Liver (tissue), 8 donors: ENCODE measurements at regions not wholly inside any gene's neighbourhood (a gene's known extent, or its start where the extent isn't known, plus 50 kb on each side); places are given as distances from the start of the nearest gene placed in this dataset.

Experiments used
- DNase-seq: peaks from one replicate; pipeline ENCODE4 v3.0.0-alpha.2; 2017; ENCODE audit warnings: low spot score
- H3K27ac ChIP-seq, 2 donors: one replicate each; pipeline ENCODE4 v1.7.0; 2013; ENCODE audit warnings: inconsistent platforms in 2 of 2, low read length in 2 of 2, control low read depth in 1 of 2, low read depth in 1 of 2, mild to moderate bottlenecking in 1 of 2
- H3K27me3 ChIP-seq, 4 donors: one replicate each; pipeline versions ENCODE4 v1.6.1 to v1.7.0; 2013; ENCODE audit warnings: low read length in 3 of 4, inconsistent platforms in 1 of 4, mild to moderate bottlenecking in 1 of 4, moderate library complexity in 1 of 4; ENCODE audit not compliant: control insufficient read depth in 4 of 4, insufficient read depth in 4 of 4
- H3K36me3 ChIP-seq, 4 donors: one replicate each; pipeline versions ENCODE4 v1.6.1 to v1.7.0; 2013; ENCODE audit warnings: low read length in 3 of 4, mild to moderate bottlenecking in 3 of 4, low read depth in 1 of 4, moderate library complexity in 1 of 4; ENCODE audit not compliant: control insufficient read depth in 4 of 4, insufficient read depth in 3 of 4
- H3K4me1 ChIP-seq, 4 donors: one replicate each; pipeline versions ENCODE4 v1.6.1 to v1.7.0; 2013; ENCODE audit warnings: low read length in 3 of 4, mild to moderate bottlenecking in 3 of 4, moderate library complexity in 1 of 4; ENCODE audit not compliant: control insufficient read depth in 4 of 4, insufficient read depth in 4 of 4
- H3K4me3 ChIP-seq, 3 donors: one replicate each; pipeline versions ENCODE4 v1.6.1 to v1.7.0; 2013; ENCODE audit warnings: low read length in 3 of 3, control low read depth in 1 of 3, low read depth in 1 of 3, mild to moderate bottlenecking in 1 of 3
- H3K9ac ChIP-seq, 2 donors: one replicate each; pipeline ENCODE4 v1.7.0; 2013; ENCODE audit warnings: low read length in 2 of 2, mild to moderate bottlenecking in 2 of 2, moderate library complexity in 2 of 2, control low read depth in 1 of 2, low read depth in 1 of 2
- H3K9me3 ChIP-seq, 4 donors: one replicate each; pipeline versions ENCODE4 v1.6.1 to v1.7.0; 2013; ENCODE audit warnings: low read length in 3 of 4; ENCODE audit not compliant: control insufficient read depth in 4 of 4
- ATF3 ChIP-seq: IDR thresholded peaks from 2 replicates; pipeline ENCODE4 v1.6.1; 2016; ENCODE audit warnings: antibody characterized with exemption
- CTCF ChIP-seq: fragments of 150-350 bp; IDR thresholded peaks from 2 replicates; pipeline ENCODE4 v1.5.1; 2017; ENCODE audit warnings: improper control_type of control experiment, low read depth, low read length; ENCODE audit not compliant: missing input control
- FOXA1 ChIP-seq: IDR thresholded peaks from 2 replicates; pipeline ENCODE4 v1.6.1; 2016; ENCODE audit warnings: antibody characterized with exemption
- GABPA ChIP-seq, 2 donors: IDR thresholded peaks in 1 of 2; conservative IDR thresholded peaks in 1 of 2; 2 replicates each; pipeline ENCODE4 v1.6.1; 2016; ENCODE audit warnings: antibody characterized with exemption in 2 of 2, mild to moderate bottlenecking in 1 of 2, moderate library complexity in 1 of 2
- HNF4A ChIP-seq, 2 donors: conservative IDR thresholded peaks; 2 replicates each; pipeline ENCODE4 v1.6.1; 2016; ENCODE audit warnings: antibody characterized with exemption in 2 of 2, mild to moderate bottlenecking in 2 of 2
- JUND ChIP-seq, 2 donors: IDR thresholded peaks; 2 replicates each; pipeline ENCODE4 v1.6.1; 2016; ENCODE audit warnings: antibody characterized with exemption in 2 of 2
- NR2F2 ChIP-seq: IDR thresholded peaks from 2 replicates; pipeline ENCODE4 v1.6.1; 2016; ENCODE audit warnings: antibody characterized with exemption
- RAD21 ChIP-seq, 2 donors: IDR thresholded peaks; 2 replicates each; pipeline ENCODE4 v1.6.1; 2016; ENCODE audit warnings: antibody characterized with exemption in 2 of 2, mild to moderate bottlenecking in 2 of 2
- RXRA ChIP-seq, 2 donors: IDR thresholded peaks; 2 replicates each; pipeline ENCODE4 v1.6.1; 2017 to 2018; ENCODE audit warnings: antibody characterized with exemption in 2 of 2, mild to moderate bottlenecking in 1 of 2
- TAF1 ChIP-seq: conservative IDR thresholded peaks from 2 replicates; pipeline ENCODE4 v1.6.1; 2016; ENCODE audit warnings: antibody characterized with exemption, mild to moderate bottlenecking
- WGBS: extraction: QIAGEN DNeasy Blood & Tissue Kit; methylation state at CpG from one replicate; pipeline ENCODE4 v1.1.7; 2013; 5-methylcytosine and 5-hydroxymethylcytosine counted together
- donor health status: healthy.
- donor health status: healthy.
- donor health status: healthy.
- donor health status: healthy.
- donor health status: healthy.

DNA sequence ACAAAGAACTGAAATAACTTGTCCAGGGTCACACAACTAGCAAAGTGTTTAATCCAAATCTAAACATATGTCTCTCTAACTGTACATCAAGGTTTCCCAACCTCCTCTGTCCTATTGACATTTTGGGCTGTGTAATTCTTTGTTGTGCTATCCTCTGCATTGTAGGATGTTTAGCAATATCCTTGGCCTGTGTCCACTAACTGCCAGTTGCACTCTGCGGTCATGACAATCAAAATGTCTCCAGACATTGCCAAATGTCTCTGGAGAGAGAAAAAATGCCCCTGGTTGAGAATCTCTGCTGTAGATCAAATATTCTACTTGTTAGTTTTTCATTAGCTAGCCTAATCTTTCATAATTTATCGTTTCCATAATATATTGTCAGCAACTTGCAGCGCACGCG is 353.4 kb upstream of the NEGR1 start (continued):
- TF ChIP-seq CTCF, result no peak
- TF ChIP-seq RXRA (IDR thresholded peaks at IDR 0.05), result no peak
- no peak for TF ChIP-seq TAF1
- no peak for TF ChIP-seq RAD21 (IDR thresholded peaks at IDR 0.05)
- no peak for TF ChIP-seq GABPA (IDR thresholded peaks at IDR 0.05 in 1 of 2, conservative IDR thresholded peaks at IDR 0.05 in 1 of 2)

GRCh38 chr1:72634946-72635345 is 352.6 kb upstream of the NEGR1 start:
- WGBS, result 71% methylated on average over 3 of the region's 3 CpGs
- Histone ChIP-seq H3K4me3 (no peak overlapping the region), H3K9ac (no peak overlapping the region), H3K36me3 (no peaks in the 10 kb centered on the region), H3K27me3 (peaks cover 0 to 4% (median 0%) of the 10 kb centered on the region in 4 donors), H3K9me3 (no peaks in the 10 kb centered on the region), H3K4me1 (no peaks in the 10 kb centered on the region), H3K27ac (no peak overlapping the region)
- DNase-seq, result no peak
- no peak for TF ChIP-seq FOXA1

GRCh38 chr1:72631449-72631848 is 349.1 kb upstream of the NEGR1 start:
- Histone ChIP-seq H3K27ac (no peak overlapping the region), H3K4me1 (no peaks in the 10 kb centered on the region), H3K27me3 (peaks cover 0 to 5% (median 0%) of the 10 kb centered on the region in 4 donors), H3K9me3 (no peaks in the 10 kb centered on the region), H3K36me3 (no peaks in the 10 kb centered on the region), H3K4me3 (no peak overlapping the region), H3K9ac (no peak overlapping the region)
- whole genome bisulfite sequencing, result 41% methylated on average over 2 of the region's 2 CpGs
- TF ChIP-seq JUND (IDR thresholded peaks at IDR 0.05) (no peak), HNF4A (conservative IDR thresholded peaks at IDR 0.05) (no peak), RAD21 (IDR thresholded peaks at IDR 0.05) (no peak), ATF3 (no peak)
- DNase-seq, result no peak

GRCh38 chr1:72623299-72623708 is 341.0 kb upstream of the NEGR1 start:
- no peak for TF ChIP-seq JUND (IDR thresholded peaks at IDR 0.05)
- peak; percentile 76 to 77 for TF ChIP-seq RAD21 (IDR thresholded peaks at IDR 0.05)
- TF ChIP-seq CTCF, result peak; percentile 32
- no peak for TF ChIP-seq TAF1
- TF ChIP-seq NR2F2, result no peak
- H3K27ac ChIP-seq, result no peak overlapping the region
- no peak overlapping the region for H3K9ac ChIP-seq
- no peak for DNase-seq
- H3K9me3 ChIP-seq, result no peaks in the 10 kb centered on the region
- H3K27me3 ChIP-seq, result peaks cover 0 to 2% (median 0%) of the 10 kb centered on the region in 4 donors
- H3K4me1 ChIP-seq, result peaks cover 0 to 4% (median 0%) of the 10 kb centered on the region in 4 donors
- peak overlapping the region in 2 of 3 donors; percentile 42 to 61 for H3K4me3 ChIP-seq
- WGBS, result 10% methylated on average over 4 of the region's 4 CpGs
- H3K36me3 ChIP-seq, result no peaks in the 10 kb centered on the region
